GM12891 (cell line): ENCODE measurements at regions not wholly inside any gene's neighbourhood (a gene's known extent, or its start where the extent isn't known, plus 50 kb on each side); places are given as distances from the start of the nearest gene placed in this dataset.
A peak's percentile ranks its signal among the peaks of the same experiment; 100 is the strongest.

ENCODE experiments used
- DNase-seq: peaks from one replicate; pipeline ENCODE4 v3.0.0; 2011; ENCODE audit warnings: low spot score; ENCODE audit not compliant: insufficient read length
- FAIRE-seq: peaks from 2 replicates; lab custom pipeline; 2011; peaks lifted over from hg19 to GRCh38; lab: Jason Lieb, UNC
- PAX5 ChIP-seq: IDR thresholded peaks from 2 replicates; pipeline ENCODE4 v1.6.1; 2011; ENCODE audit warnings: low read length, moderate library complexity, mild to moderate bottlenecking; ENCODE audit not compliant: insufficient read depth, severe bottlenecking
- POLR2A ChIP-seq: IDR thresholded peaks from 2 replicates; pipeline ENCODE4 v1.6.1; 2011; ENCODE audit warnings: low read depth, low read length, control low read depth
- POLR2AphosphoS5 ChIP-seq: IDR thresholded peaks from 2 replicates; pipeline ENCODE4 v1.6.1; 2011; ENCODE audit warnings: low read depth, low read length, control low read depth
- POU2F2 ChIP-seq: IDR thresholded peaks from 2 replicates; pipeline ENCODE4 v1.6.1; 2011; ENCODE audit warnings: low read depth, mild to moderate bottlenecking, control low read depth, low read length, moderate library complexity
- SPI1 ChIP-seq: IDR thresholded peaks from 2 replicates; pipeline ENCODE4 v1.6.1; 2011; ENCODE audit warnings: low read depth, low read length, control low read depth
- TAF1 ChIP-seq: IDR thresholded peaks from 2 replicates; pipeline ENCODE4 v1.6.1; 2011; ENCODE audit warnings: low read depth, low read length, control low read depth

GRCh38 chr7:19623676-19624075 is 85.2 kb downstream of the POLR1F start:
- TF ChIP-seq TAF1 (no peak), PAX5 (no peak), POU2F2 (no peak), POLR2A (no peak), POLR2AphosphoS5 (no peak), SPI1 (no peak)

GRCh38 chr7:19621740-19622139 is 87.1 kb downstream of the POLR1F start:
- DNase-seq (no peak), FAIRE-seq (no peak)
- no peak for TF ChIP-seq SPI1
- no peak for TF ChIP-seq TAF1
- no peak for TF ChIP-seq POLR2A
- no peak for TF ChIP-seq PAX5
- TF ChIP-seq POLR2AphosphoS5, result no peak
- no peak for TF ChIP-seq POU2F2

More at GRCh38 chr7:19623676-19624075, 85.2 kb downstream of the POLR1F start:
- DNase-seq (no peak), FAIRE-seq (no peak)

- no peak for TF ChIP-seq POLR2A
- TF ChIP-seq POU2F2, result no peak
- TF ChIP-seq PAX5, result no peak
- no peak for TF ChIP-seq POLR2AphosphoS5
- TF ChIP-seq TAF1, result no peak
- no peak for TF ChIP-seq SPI1
- FAIRE-seq, result no peak
- no peak for DNase-seq
Observed at GRCh38 chr7:19620470-19620869, 88.4 kb downstream of the POLR1F start.

GRCh38 chr7:19619122-19619521 is 89.7 kb downstream of the POLR1F start:
- no peak for DNase-seq
- no peak for FAIRE-seq
- no peak for TF ChIP-seq POLR2A
- no peak for TF ChIP-seq PAX5
- TF ChIP-seq SPI1, result no peak
- no peak for TF ChIP-seq POLR2AphosphoS5

GRCh38 chr7:19617901-19618300 is 90.9 kb downstream of the POLR1F start:
- DNase-seq, result no peak
- no peak for FAIRE-seq
- TF ChIP-seq TAF1 (no peak), POLR2AphosphoS5 (no peak), POU2F2 (no peak), PAX5 (no peak), SPI1 (no peak), POLR2A (no peak)

- no peak for TF ChIP-seq PAX5
- TF ChIP-seq TAF1, result no peak
- TF ChIP-seq POU2F2, result no peak
- TF ChIP-seq POLR2AphosphoS5, result no peak
- no peak for TF ChIP-seq POLR2A
- TF ChIP-seq SPI1, result no peak
- no peak for FAIRE-seq
Observed at GRCh38 chr7:19610194-19610943, 98.5 kb downstream of the POLR1F start.

GRCh38 chr7:19589446-19589845 is 119.4 kb downstream of the POLR1F start:
- TF ChIP-seq PAX5 (no peak), TAF1 (no peak)
- DNase-seq, result no peak
- FAIRE-seq, result no peak

More at GRCh38 chr7:19610194-19610943, 98.5 kb downstream of the POLR1F start:
- DNase-seq, result no peak

GRCh38 chr7:19587291-19587690 is 121.5 kb downstream of the POLR1F start:
- no peak for DNase-seq
- FAIRE-seq, result peak; percentile 26
- TF ChIP-seq POU2F2 (no peak), SPI1 (no peak), PAX5 (no peak), TAF1 (no peak), POLR2A (no peak), POLR2AphosphoS5 (no peak)

- TF ChIP-seq SPI1 (no peak), POLR2A (no peak), TAF1 (no peak)
- DNase-seq (no peak), FAIRE-seq (no peak)
Observed at GRCh38 chr7:19585761-19586160, 123.1 kb downstream of the POLR1F start.

- no peak for FAIRE-seq
- TF ChIP-seq POU2F2, result no peak
- no peak for TF ChIP-seq SPI1
- TF ChIP-seq POLR2AphosphoS5, result no peak
- no peak for TF ChIP-seq POLR2A
- TF ChIP-seq PAX5, result no peak
- TF ChIP-seq TAF1, result no peak
- DNase-seq, result no peak
Observed at GRCh38 chr7:19575909-19576557, 132.8 kb downstream of the POLR1F start.
